HepG2 (cell line): ENCODE measurements at regions not wholly inside any gene's neighbourhood (a gene's known extent, or its start where the extent isn't known, plus 50 kb on each side); places are given as distances from the start of the nearest gene placed in this dataset.

ENCODE experiments used
- ATAC-seq: fragments of 200-7000 bp; cut with Tn5 transposase; 3 replicates; pipeline ENCODE4 v1.9.1; 2020; ENCODE audit warnings: mild to moderate bottlenecking, moderate library complexity
- BruUV-seq: library from RNA; stranded (reverse); fragments of 400-500 nt; replicated peaks from 2 replicates; lab custom pipeline; 2021; lab: Mats Ljungman, UMichigan
- CTCF ChIA-PET: fragments of 300-600 bp; formaldehyde crosslinking; extraction: SDS; loops from one replicate; lab custom pipeline; 2021; ENCODE audit warnings: low total read pairs, inconsistent platforms, low intra/inter-chr PET ratio; lab: Yijun Ruan, JAX
- POLR2A ChIA-PET: fragments of 350-600 bp; sonication (Branson Sonifier 250); formaldehyde crosslinking; loops from one replicate; lab custom pipeline; 2020; ENCODE audit warnings: antibody characterized with exemption, inconsistent platforms; lab: Yijun Ruan, JAX
- DNase-seq: peaks from one replicate; pipeline ENCODE4 v3.0.0-alpha.2; 2015; ENCODE audit warnings: low spot score
- FAIRE-seq: peaks from 3 replicates; lab custom pipeline; 2011; peaks lifted over from hg19 to GRCh38; lab: Jason Lieb, UNC
- H2AFZ ChIP-seq: one replicate; pipeline ENCODE4 v1.6.1; 2011; ENCODE audit warnings: low read length, inconsistent platforms
- H3K27ac ChIP-seq: fragments of 300-600 bp; 3 replicates; pipeline ENCODE4 v1.8.0; 2011; ENCODE audit warnings: mixed run types, mild to moderate bottlenecking, mixed read lengths, low read length, inconsistent platforms; ENCODE audit not compliant: insufficient read depth; ENCODE audit errors: extremely low read length
- H3K27me3 ChIP-seq, 2 experiments: fragments of 200-600 bp in 1 of 2; 2 replicates in 1 of 2; 3 replicates in 1 of 2; pipeline versions ENCODE4 v1.6.0 to v1.8.0; 2011; ENCODE audit warnings: low read length in 2 of 2, mild to moderate bottlenecking in 2 of 2, moderate library complexity in 2 of 2, inconsistent platforms in 1 of 2; ENCODE audit not compliant: insufficient read depth in 2 of 2, control insufficient read depth in 1 of 2
- H3K36me3 ChIP-seq, 2 experiments: fragments of 200-600 bp in 1 of 2; replicated peaks in 1 of 2; 2 replicates in 1 of 2; 3 replicates in 1 of 2; pipeline versions ENCODE4 v1.5.1 to v1.8.0; 2011; ENCODE audit warnings: low read length in 2 of 2, inconsistent platforms in 1 of 2; ENCODE audit not compliant: insufficient read depth in 2 of 2, control insufficient read depth in 1 of 2
- H3K4me1 ChIP-seq: 2 replicates; pipeline ENCODE4 v1.5.1; 2012; ENCODE audit warnings: low read length, inconsistent platforms; ENCODE audit not compliant: insufficient read depth
- H3K4me2 ChIP-seq: 2 replicates; pipeline ENCODE4 v1.6.0; 2011; ENCODE audit warnings: low read depth, low read length, inconsistent platforms
- H3K4me3 ChIP-seq, 3 experiments: fragments of 200-600 bp in 1 of 3; sonication (generic), shearing (Covaris generic) in 1 of 3; replicated peaks in 1 of 3; 2 replicates each; pipeline ENCODE4 v1.5.1; 2011 to 2016; ENCODE audit warnings: low read length in 3 of 3, inconsistent platforms in 2 of 3, low read depth in 2 of 3, mild to moderate bottlenecking in 2 of 3, control low read depth in 1 of 3, mixed read lengths in 1 of 3; ENCODE audit not compliant: insufficient read depth in 1 of 3
- H3K79me2 ChIP-seq: one replicate; pipeline ENCODE4 v1.6.1; 2011; ENCODE audit warnings: low read length, inconsistent platforms; ENCODE audit not compliant: insufficient read depth
- H3K9ac ChIP-seq: 2 replicates; pipeline ENCODE4 v1.6.0; 2011; ENCODE audit warnings: mild to moderate bottlenecking, low read depth, low read length, inconsistent platforms; ENCODE audit not compliant: insufficient read depth
- H3K9me3 ChIP-seq: 2 replicates; pipeline ENCODE4 v1.5.1; 2012; ENCODE audit warnings: mild to moderate bottlenecking, low read length
- H4K20me1 ChIP-seq: 2 replicates; pipeline ENCODE4 v1.6.0; 2011; ENCODE audit warnings: inconsistent platforms, mild to moderate bottlenecking, low read length, moderate library complexity; ENCODE audit not compliant: insufficient read depth
- ATAD3A ChIP-seq: sonication (generic); formaldehyde crosslinking; IDR thresholded peaks from 2 replicates; pipeline ENCODE4 v1.4.0; 2020; ENCODE audit warnings: missing genetic modification reagents
- CEBPG ChIP-seq: IDR thresholded peaks from 2 replicates; pipeline ENCODE4 v1.6.1; 2016
- GFI1 ChIP-seq: sonication (generic); formaldehyde crosslinking; IDR thresholded peaks from 2 replicates; pipeline ENCODE4 v1.5.0; 2020; ENCODE audit warnings: missing genetic modification reagents, mild to moderate bottlenecking, borderline replicate concordance
- ISL2 ChIP-seq: sonication (generic); formaldehyde crosslinking; IDR thresholded peaks from 2 replicates; pipeline ENCODE4 v1.5.0; 2020; ENCODE audit warnings: missing genetic modification reagents
- TAF15 ChIP-seq: fragments of 200-400 bp; formaldehyde crosslinking; IDR thresholded peaks from one replicate; pipeline ENCODE4 v1.6.1; 2018; ENCODE audit warnings: mild to moderate bottlenecking, low read depth, low read length; ENCODE audit not compliant: poor library complexity, severe bottlenecking
- ZBTB38 ChIP-seq: sonication (generic); formaldehyde crosslinking; IDR thresholded peaks from 2 replicates; pipeline ENCODE4 v1.5.1; 2020; ENCODE audit warnings: mild to moderate bottlenecking, missing genetic modification reagents
- ZNF691 ChIP-seq: sonication (generic); formaldehyde crosslinking; IDR thresholded peaks from 2 replicates; pipeline ENCODE4 v1.4.0; 2020; ENCODE audit warnings: missing genetic modification reagents, low read depth, mild to moderate bottlenecking, borderline replicate concordance
- ZNF709 ChIP-seq: sonication (generic); formaldehyde crosslinking; IDR thresholded peaks from 2 replicates; pipeline ENCODE4 v1.5.0; 2020; ENCODE audit warnings: mild to moderate bottlenecking, missing genetic modification reagents
- ZNF749 ChIP-seq: sonication (generic); formaldehyde crosslinking; IDR thresholded peaks from 2 replicates; pipeline ENCODE4 v1.8.0; 2022; ENCODE audit warnings: mild to moderate bottlenecking, missing genetic modification reagents, moderate library complexity, borderline replicate concordance
- ZSCAN30 ChIP-seq: sonication (generic); formaldehyde crosslinking; IDR thresholded peaks from 2 replicates; pipeline ENCODE4 v1.5.0; 2020; ENCODE audit warnings: mild to moderate bottlenecking, missing genetic modification reagents
- whole genome bisulfite sequencing: methylation state at CpG from one replicate; pipeline ENCODE4 v1.1.6; 2017; ENCODE audit warnings: low lambda C conversion rate; 5-methylcytosine and 5-hydroxymethylcytosine counted together
- in situ Hi-C: cut with HindIII; loops from 2 replicates; pipeline ENCODE4 v1.10.0; 2017; ENCODE audit warnings: low pct_unique_long_range_greater_than_20kb; ENCODE audit not compliant: extremely low pct_ligation_motif_present
- intact Hi-C: fragments of 100-400 bp; cut with micrococcal nuclease; formaldehyde crosslinking; loops from one replicate; pipeline ENCODE4 v1.10.0; 2022; ENCODE audit not compliant: unreplicated experiment
- TF ChIP-seq, protein P1 (sequence below), 2 experiments: fragments of 450-650 bp in 1 of 2; sonication (generic) in 1 of 2; formaldehyde crosslinking; IDR thresholded peaks; 2 replicates each; pipeline versions ENCODE4 v1.5.0 to v1.8.0; 2020 to 2022; ENCODE audit warnings: mild to moderate bottlenecking in 1 of 2, missing genetic modification reagents in 1 of 2

DNA sequence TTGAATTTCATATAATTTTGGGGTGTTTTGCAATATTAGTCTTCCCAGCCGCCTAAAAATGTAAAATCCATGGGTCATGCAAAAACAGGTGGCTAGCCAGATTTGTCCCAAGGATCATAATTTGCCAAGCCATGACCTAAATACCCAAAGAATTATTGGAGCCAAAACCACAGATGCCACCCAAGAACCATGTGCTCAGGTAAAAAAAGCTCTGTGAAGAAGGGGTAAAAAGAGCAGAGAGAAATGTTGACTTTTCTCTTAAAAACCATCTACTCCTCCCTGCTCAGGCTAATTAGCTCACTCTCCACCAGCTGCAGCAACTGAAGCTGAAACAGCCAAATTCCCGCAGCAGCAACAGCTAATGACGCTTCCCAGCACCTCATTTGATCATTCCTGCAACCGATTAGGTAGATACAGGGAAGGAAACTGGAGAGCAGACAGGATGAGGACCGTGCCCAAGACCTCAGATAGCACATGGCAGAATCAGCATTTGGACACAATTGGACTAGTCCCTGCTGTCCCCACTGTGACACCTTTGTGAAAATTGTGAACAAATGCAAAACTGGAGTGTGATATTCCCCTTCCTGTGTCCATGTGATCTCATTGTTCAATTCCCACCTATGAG is 107.9 kb upstream of the NXT1 start:
- no peak for ATAC-seq
- no peak for TF ChIP-seq ZSCAN30 (CRISPR knock-in tag)
- TF ChIP-seq CEBPG (CRISPR knock-in tag) = no peak
- TF ChIP-seq, protein P1, sequence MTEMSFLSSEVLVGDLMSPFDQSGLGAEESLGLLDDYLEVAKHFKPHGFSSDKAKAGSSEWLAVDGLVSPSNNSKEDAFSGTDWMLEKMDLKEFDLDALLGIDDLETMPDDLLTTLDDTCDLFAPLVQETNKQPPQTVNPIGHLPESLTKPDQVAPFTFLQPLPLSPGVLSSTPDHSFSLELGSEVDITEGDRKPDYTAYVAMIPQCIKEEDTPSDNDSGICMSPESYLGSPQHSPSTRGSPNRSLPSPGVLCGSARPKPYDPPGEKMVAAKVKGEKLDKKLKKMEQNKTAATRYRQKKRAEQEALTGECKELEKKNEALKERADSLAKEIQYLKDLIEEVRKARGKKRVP (CRISPR knock-in tag; IDR thresholded peaks at IDR 0.05) = no peak
- no peak for TF ChIP-seq ZNF749 (CRISPR knock-in tag)
- TF ChIP-seq ZNF691 (CRISPR knock-in tag) = no peak
- TF ChIP-seq ZBTB38 (CRISPR knock-in tag) = no peak
- no peak for TF ChIP-seq ISL2 (CRISPR knock-in tag)
- TF ChIP-seq ZNF709 (CRISPR knock-in tag) = no peak
- TF ChIP-seq ATAD3A (CRISPR knock-in tag) = no peak
- TF ChIP-seq GFI1 (CRISPR knock-in tag) = no peak
- TF ChIP-seq TAF15 = no peak
- H3K36me3 ChIP-seq = no peaks in the 10 kb centered on the region
- no peak for DNase-seq
- no peaks in the 10 kb centered on the region for H3K9me3 ChIP-seq
- CTCF ChIA-PET = no interaction called here
- in situ Hi-C loops (no loop called here), intact Hi-C loops (no loop called here)
- H3K4me3 ChIP-seq = no peak overlapping the region
- WGBS = 19% methylated on average over 5 of the region's 5 CpGs
- H3K9ac ChIP-seq = no peak overlapping the region
- H2AFZ ChIP-seq = no peak overlapping the region
- H3K27me3 ChIP-seq = no peaks in the 10 kb centered on the region
- no peak overlapping the region for H3K4me2 ChIP-seq
- BruUV-seq = no TSS peak
- no peaks in the 10 kb centered on the region for H3K4me1 ChIP-seq
- POLR2A ChIA-PET = no interaction called here
- no peak overlapping the region for H3K27ac ChIP-seq
- H4K20me1 ChIP-seq = no peaks in the 10 kb centered on the region
- FAIRE-seq = no peak
- no peaks in the 10 kb centered on the region for H3K79me2 ChIP-seq
